ENCODE measurements at regions not wholly inside any gene's neighbourhood (a gene's known extent, or its start where the extent isn't known, plus 50 kb on each side); places are given as distances from the start of the nearest gene placed in this dataset.

DNA sequence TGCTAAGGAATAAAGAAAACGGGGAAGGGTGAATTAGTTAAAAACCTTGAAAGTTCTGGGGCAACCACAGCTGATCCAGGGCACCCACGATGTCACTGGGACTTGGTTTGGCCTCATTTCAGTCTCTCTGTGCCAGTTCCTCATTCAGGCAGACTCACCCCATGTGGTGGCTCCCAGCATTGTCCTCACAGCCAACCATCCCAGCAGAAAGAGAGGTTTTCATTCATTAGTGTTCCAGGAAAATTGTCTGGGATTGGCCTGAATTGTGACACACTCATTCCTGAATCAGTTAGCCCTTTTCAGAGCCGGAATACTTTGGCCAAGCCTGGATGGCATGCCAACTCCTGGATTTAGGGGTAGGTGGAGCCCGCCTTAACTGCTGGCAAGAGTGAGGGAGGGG is 367.7 kb downstream of the PRDM2 start:
- DNase-seq (ENCODE audit: low spot score in 2 of 2): no peak
- Mint-ChIP-seq H3K9me3 (no peaks in the 10 kb centered on the region), H3K4me3 (no peak overlapping the region), H3K36me3 (ENCODE audit: insufficient read depth) (no peaks in the 10 kb centered on the region), H3K4me1 (no peaks in the 10 kb centered on the region), H3K27ac (ENCODE audit: low read depth) (no peak overlapping the region), H3K27me3 (peaks cover 7% of the 10 kb centered on the region)
- ATAC-seq (replicated peaks; ENCODE audit: extremely low read depth, poor library complexity, severe bottlenecking): no peak

DNA sequence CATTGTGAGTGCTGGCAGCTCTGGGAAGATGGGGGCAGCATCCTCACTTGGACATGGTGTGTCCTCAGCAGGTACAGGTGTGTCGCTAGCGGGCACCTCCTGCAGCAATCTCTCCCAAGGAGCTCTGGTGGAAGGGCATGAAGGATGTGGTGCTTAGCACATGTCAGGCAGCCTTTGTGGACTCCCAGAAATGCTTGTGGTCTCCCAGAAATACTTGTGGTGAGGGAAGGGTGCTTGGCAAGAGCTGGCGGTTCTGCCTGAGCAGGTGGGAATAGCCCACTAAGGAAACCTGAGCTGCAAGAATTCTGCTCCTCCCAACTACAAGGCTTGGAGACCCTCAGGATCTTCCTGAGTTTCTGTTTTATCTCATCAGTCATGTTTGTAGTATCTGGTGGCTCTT is 371.6 kb downstream of the PRDM2 start:
- Mint-ChIP-seq H3K4me1 (no peaks in the 10 kb centered on the region), H3K36me3 (ENCODE audit: insufficient read depth) (no peaks in the 10 kb centered on the region), H3K4me3 (no peak overlapping the region), H3K9me3 (no peaks in the 10 kb centered on the region), H3K27ac (ENCODE audit: low read depth) (no peak overlapping the region), H3K27me3 (peaks cover 19% of the 10 kb centered on the region)
- ATAC-seq (replicated peaks; ENCODE audit: extremely low read depth, poor library complexity, severe bottlenecking) (no peak), DNase-seq (ENCODE audit: low spot score in 2 of 2) (no peak)

DNA sequence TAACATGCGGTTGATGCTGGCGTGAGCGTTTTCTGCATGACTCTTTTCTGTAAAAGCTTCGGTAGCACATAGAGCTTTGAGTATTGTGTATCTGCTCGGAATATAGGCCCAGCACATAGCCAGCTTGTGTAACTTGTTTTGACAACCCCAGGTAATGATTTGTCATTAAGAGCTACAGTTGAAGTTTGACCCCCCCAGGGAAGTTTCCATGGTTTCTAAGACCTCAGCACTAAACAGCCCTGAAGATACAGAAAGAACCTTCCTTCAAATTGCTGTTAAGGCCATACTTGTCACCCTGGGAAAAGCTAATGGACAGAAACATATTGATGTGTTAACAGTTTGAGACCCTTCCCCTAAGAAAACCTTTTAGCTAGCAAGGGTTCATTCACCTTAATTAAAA is 380.7 kb downstream of the PRDM2 start:
- Mint-ChIP-seq H3K27ac (ENCODE audit: low read depth) (no peak overlapping the region), H3K4me1 (no peaks in the 10 kb centered on the region), H3K36me3 (ENCODE audit: insufficient read depth) (no peaks in the 10 kb centered on the region), H3K4me3 (no peak overlapping the region), H3K9me3 (no peaks in the 10 kb centered on the region), H3K27me3 (peaks cover 28% of the 10 kb centered on the region)
- no peak for DNase-seq (ENCODE audit: low spot score in 2 of 2)
- no peak for ATAC-seq (replicated peaks; ENCODE audit: extremely low read depth, poor library complexity, severe bottlenecking)

DNA sequence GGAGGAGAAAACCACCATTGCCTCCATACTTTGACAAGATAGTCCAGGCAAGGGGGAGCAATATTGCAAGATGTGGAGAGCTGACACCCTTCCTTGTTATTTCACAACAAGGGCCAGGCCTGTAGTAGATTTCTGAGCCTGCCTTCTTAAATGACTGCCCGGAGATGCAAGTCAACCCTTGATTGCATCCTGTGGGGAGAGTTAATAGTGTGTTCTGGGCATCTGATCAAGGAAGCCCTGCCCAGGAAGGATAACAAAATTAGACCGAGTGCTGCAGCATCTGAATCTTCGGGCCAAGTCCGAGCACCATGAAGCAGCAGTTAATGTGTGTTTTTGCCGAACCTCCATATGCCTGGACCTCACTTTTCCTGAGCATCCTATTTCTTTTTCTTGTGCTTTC is 382.3 kb downstream of the PRDM2 start:
- Mint-ChIP-seq H3K36me3 (ENCODE audit: insufficient read depth) (no peaks in the 10 kb centered on the region), H3K27me3 (peaks cover 21% of the 10 kb centered on the region), H3K9me3 (no peaks in the 10 kb centered on the region), H3K27ac (ENCODE audit: low read depth) (no peak overlapping the region), H3K4me1 (no peaks in the 10 kb centered on the region), H3K4me3 (no peak overlapping the region)
- DNase-seq (ENCODE audit: low spot score in 2 of 2): no peak
- ATAC-seq (replicated peaks; ENCODE audit: extremely low read depth, poor library complexity, severe bottlenecking): no peak

DNA sequence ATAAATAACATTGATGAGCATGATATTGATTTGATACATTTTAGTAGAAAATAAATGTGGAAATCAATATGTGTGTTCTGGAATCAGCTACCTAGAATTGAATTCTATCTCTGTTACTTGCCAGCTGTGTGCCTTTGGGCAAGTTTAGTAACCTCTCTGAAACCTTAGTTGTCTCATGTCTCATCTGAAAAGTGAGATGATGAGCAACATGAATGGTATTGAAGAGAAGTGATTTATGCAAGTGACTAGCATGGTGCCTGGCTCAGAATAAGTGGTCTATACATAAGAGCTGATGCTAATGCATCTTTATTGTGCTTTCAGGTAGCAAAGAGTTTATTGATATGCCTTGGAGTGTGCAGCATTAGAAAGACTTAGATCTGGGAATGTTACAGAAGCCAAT is 383.3 kb downstream of the PRDM2 start:
- Mint-ChIP-seq H3K27me3 (peaks cover 13% of the 10 kb centered on the region), H3K9me3 (no peaks in the 10 kb centered on the region), H3K27ac (ENCODE audit: low read depth) (no peak overlapping the region), H3K4me1 (no peaks in the 10 kb centered on the region), H3K36me3 (ENCODE audit: insufficient read depth) (no peaks in the 10 kb centered on the region), H3K4me3 (no peak overlapping the region)
- no peak for ATAC-seq (replicated peaks; ENCODE audit: extremely low read depth, poor library complexity, severe bottlenecking)
- DNase-seq (ENCODE audit: low spot score in 2 of 2): no peak

DNA sequence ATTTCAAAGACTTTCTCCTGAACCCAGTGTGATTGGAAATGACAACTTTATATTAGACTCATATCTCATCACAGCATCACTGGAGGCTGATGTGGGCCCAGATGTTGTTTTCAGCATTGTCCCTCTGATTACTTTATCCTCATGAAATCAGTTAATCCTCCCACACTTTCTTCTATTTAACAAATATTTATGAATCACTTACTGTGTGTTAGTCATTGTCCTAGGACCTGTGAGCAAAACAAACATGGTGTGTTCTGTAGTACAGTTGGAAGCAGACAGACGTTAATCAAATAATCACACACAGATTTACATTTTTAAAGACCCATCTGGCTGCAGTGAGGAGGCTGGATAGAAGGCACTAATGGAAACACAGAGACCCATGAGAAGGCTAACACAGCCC is 383.7 kb downstream of the PRDM2 start:
- ATAC-seq (replicated peaks; ENCODE audit: extremely low read depth, poor library complexity, severe bottlenecking) (no peak), DNase-seq (ENCODE audit: low spot score in 2 of 2) (no peak)
- no peaks in the 10 kb centered on the region for H3K9me3 Mint-ChIP-seq
- H3K4me3 Mint-ChIP-seq: no peak overlapping the region
- H3K27me3 Mint-ChIP-seq: peaks cover 13% of the 10 kb centered on the region
- H3K4me1 Mint-ChIP-seq: no peaks in the 10 kb centered on the region
- no peak overlapping the region for H3K27ac Mint-ChIP-seq (ENCODE audit: low read depth)
- no peaks in the 10 kb centered on the region for H3K36me3 Mint-ChIP-seq (ENCODE audit: insufficient read depth)

DNA sequence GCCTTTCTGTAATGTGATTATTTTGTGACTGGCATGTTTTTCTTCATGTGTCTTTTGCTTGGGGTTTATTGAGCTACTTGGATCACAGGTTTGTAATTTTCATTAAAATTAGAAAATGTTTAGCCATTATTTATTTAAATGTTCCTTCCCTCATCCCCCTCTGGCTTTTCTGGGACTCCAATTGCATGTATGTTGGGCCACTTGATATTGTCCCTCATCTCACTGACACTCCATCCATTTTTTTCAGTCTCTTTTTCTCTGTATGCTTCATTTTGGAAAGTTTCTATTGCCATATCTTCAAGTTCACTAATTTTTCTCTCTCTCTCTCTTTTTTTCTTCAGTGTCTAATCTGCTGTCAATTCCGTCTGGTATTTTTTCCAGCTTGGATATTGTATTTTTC is 390.1 kb downstream of the PRDM2 start:
- peaks cover 6% of the 10 kb centered on the region for H3K9me3 Mint-ChIP-seq
- no peak overlapping the region for H3K4me3 Mint-ChIP-seq
- no peaks in the 10 kb centered on the region for H3K4me1 Mint-ChIP-seq
- H3K36me3 Mint-ChIP-seq (ENCODE audit: insufficient read depth): no peaks in the 10 kb centered on the region
- DNase-seq (ENCODE audit: low spot score in 2 of 2) (no peak), ATAC-seq (replicated peaks; ENCODE audit: extremely low read depth, poor library complexity, severe bottlenecking) (no peak)
- H3K27ac Mint-ChIP-seq (ENCODE audit: low read depth): no peak overlapping the region
- peaks cover 45% of the 10 kb centered on the region for H3K27me3 Mint-ChIP-seq

DNA sequence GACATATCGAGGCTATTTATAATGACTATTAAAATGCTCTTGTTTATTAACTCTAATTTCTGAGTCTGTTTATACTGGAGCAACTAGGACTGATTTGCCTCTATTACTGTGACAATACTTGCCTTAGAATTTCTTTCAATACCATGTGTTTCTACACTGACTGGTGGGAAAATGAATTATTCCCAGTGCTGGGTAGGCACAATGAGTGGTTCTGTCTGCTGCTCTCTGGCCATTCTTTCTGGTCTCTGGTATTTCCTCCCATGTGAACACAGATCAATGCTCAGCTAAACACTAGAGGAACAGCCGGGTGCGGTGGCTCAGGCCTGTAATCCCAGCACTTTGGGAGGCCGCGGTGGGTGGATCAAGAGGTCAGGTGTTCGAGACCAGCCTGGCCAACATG is 390.5 kb downstream of the PRDM2 start:
- Mint-ChIP-seq H3K27me3 (peaks cover 50% of the 10 kb centered on the region), H3K9me3 (peaks cover 6% of the 10 kb centered on the region), H3K27ac (ENCODE audit: low read depth) (no peak overlapping the region), H3K4me1 (no peaks in the 10 kb centered on the region), H3K4me3 (no peak overlapping the region), H3K36me3 (ENCODE audit: insufficient read depth) (no peaks in the 10 kb centered on the region)
- DNase-seq (ENCODE audit: low spot score in 2 of 2) (no peak), ATAC-seq (replicated peaks; ENCODE audit: extremely low read depth, poor library complexity, severe bottlenecking) (no peak)

DNA sequence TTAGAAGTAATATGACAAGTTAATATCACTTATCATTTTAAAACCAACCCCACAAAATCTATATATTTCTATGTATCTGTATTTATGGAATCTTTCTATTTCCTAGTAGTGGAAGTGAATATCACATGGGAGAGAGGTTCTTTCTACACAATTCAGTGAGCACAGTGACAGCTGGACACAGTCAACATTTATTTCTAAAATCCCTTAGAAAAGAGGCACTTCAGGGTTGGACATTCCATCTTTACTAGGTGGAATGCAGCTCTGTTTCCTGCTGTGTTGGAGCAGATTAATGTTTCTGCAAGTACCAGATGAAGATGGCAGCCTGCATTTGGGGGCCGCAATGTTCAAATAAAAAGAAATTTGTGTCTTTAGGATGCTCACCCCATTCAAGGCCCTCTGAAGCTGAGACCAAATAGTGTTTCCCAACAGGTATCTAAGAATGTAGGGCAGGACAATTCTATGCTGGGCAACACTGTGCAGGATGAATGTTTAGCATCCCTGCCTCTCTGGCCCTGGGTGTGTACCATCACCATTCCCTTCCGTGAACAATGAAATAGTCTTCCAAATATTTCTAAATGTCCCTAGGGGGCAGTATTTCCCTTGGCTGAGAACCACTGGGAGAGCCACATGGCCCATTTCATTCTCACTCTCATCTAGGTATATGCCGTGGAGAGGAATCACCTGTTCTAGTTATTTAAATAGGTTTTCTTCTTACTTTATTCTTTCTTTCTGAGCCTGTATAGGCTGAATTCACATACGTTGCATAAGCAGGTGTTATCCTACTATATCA is 394.8 kb downstream of the PRDM2 start:
- no peak overlapping the region for H3K27ac Mint-ChIP-seq (ENCODE audit: low read depth)
- peaks cover 70% of the 10 kb centered on the region for H3K27me3 Mint-ChIP-seq
- H3K36me3 Mint-ChIP-seq (ENCODE audit: insufficient read depth): no peaks in the 10 kb centered on the region
- H3K4me1 Mint-ChIP-seq: no peaks in the 10 kb centered on the region
- no peak for ATAC-seq (replicated peaks; ENCODE audit: extremely low read depth, poor library complexity, severe bottlenecking)
- DNase-seq (ENCODE audit: low spot score in 2 of 2): no peak
- H3K4me3 Mint-ChIP-seq: no peak overlapping the region
- peaks cover 6% of the 10 kb centered on the region for H3K9me3 Mint-ChIP-seq

DNA sequence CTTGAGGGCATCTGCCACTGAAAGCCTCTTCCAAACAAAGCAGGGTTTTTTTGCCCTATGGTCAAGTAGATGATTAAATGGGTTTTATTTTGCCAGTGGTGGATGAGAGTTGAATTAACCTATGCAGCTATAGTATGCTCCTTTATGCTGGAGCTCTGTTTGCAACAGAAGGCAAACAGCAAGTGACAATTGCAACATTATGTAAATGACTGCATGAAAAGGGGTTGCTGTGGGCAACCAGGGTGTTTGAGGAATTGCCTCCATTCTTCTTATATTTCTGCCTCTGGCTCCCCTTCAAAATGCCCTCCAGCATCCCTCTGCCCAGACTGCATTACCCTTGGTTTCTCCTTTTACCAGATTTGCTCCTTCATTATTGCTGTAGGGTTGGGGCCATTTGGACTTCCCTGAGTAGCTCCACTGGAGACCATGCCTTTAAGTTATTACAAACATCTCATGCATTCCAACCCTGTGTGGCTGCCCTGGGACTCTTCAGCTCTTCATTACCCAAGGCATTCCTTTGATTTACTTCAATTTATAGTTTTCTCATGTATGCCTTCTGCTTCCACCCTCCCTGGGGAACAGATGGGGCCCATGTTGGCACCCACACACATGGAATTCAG is 398.4 kb downstream of the PRDM2 start:
- DNase-seq (ENCODE audit: low spot score in 2 of 2) (no peak), ATAC-seq (replicated peaks; ENCODE audit: extremely low read depth, poor library complexity, severe bottlenecking) (no peak)
- Mint-ChIP-seq H3K36me3 (ENCODE audit: insufficient read depth) (no peaks in the 10 kb centered on the region), H3K4me1 (no peaks in the 10 kb centered on the region), H3K4me3 (no peak overlapping the region), H3K27me3 (peaks cover 52% of the 10 kb centered on the region), H3K27ac (ENCODE audit: low read depth) (no peak overlapping the region), H3K9me3 (no peaks in the 10 kb centered on the region)

DNA sequence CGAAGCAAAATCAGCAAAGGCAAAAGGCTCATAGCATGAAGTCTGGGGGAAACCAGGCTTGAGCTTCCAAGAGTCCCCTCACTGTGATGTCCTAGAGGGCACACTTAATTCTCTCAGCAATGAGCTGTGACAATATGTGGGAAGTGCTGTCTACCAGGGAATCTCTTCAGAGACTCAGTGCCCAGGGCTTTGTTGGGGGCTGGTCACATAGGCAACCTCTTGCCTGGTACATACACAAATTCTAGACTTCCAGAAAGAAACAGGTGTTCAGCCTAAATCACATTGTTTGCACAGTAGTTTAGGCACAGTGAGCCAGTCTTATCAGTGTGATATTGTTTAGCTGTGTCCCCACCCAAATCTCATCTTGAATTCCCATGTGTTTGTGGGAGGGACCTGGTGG is 400.5 kb downstream of the PRDM2 start:
- H3K4me3 Mint-ChIP-seq: no peak overlapping the region
- no peaks in the 10 kb centered on the region for H3K4me1 Mint-ChIP-seq
- no peak for ATAC-seq (replicated peaks; ENCODE audit: extremely low read depth, poor library complexity, severe bottlenecking)
- H3K27ac Mint-ChIP-seq (ENCODE audit: low read depth): no peak overlapping the region
- H3K27me3 Mint-ChIP-seq: peaks cover 48% of the 10 kb centered on the region
- H3K9me3 Mint-ChIP-seq: no peaks in the 10 kb centered on the region
- DNase-seq (ENCODE audit: low spot score in 2 of 2): no peak
- no peaks in the 10 kb centered on the region for H3K36me3 Mint-ChIP-seq (ENCODE audit: insufficient read depth)

DNA sequence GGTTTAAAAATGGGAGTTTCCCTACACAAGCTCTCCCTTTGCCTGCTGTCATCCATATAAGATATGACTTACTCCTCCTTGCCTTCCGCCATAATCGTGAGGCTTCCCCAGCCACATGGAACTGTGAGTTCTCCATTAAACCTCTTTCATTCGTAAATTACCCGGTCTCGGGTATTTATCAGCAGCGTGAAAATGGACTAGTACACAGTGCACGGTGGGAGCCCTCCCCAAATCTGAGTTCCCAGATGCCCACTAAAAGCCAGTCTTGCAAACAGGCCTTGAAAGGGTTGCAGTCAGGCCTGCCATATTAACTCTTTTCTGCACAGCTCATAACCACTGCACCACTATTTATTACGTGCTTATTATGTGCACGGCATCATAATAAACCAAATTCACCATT is 400.9 kb downstream of the PRDM2 start:
- Mint-ChIP-seq H3K4me1 (no peaks in the 10 kb centered on the region), H3K36me3 (ENCODE audit: insufficient read depth) (no peaks in the 10 kb centered on the region), H3K9me3 (no peaks in the 10 kb centered on the region), H3K27ac (ENCODE audit: low read depth) (no peak overlapping the region), H3K4me3 (no peak overlapping the region), H3K27me3 (peaks cover 46% of the 10 kb centered on the region)
- no peak for ATAC-seq (replicated peaks; ENCODE audit: extremely low read depth, poor library complexity, severe bottlenecking)
- DNase-seq (ENCODE audit: low spot score in 2 of 2): no peak

DNA sequence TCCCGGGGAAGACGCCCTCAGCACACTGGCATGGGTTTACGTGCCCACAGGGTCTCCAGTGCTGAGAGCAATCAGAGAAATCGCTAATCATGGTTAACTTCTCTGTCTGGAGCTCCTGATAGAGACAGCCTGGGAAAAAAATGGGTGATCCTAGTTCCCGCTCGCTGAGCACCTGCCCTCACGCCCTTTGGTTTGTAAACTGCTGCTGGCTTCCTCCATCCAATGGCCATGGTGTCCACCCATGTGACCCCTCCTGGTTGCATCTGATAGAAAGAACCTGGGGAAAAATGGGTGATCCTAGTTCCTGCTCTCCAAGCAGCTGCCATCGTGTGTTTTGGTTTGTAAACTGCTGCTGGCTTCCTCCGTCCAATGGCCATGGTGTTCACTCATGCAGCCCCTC is 402.2 kb downstream of the PRDM2 start:
- Mint-ChIP-seq H3K36me3 (ENCODE audit: insufficient read depth) (no peaks in the 10 kb centered on the region), H3K27me3 (peaks cover 47% of the 10 kb centered on the region), H3K4me3 (no peak overlapping the region), H3K9me3 (no peaks in the 10 kb centered on the region), H3K4me1 (no peaks in the 10 kb centered on the region), H3K27ac (ENCODE audit: low read depth) (no peak overlapping the region)
- DNase-seq (ENCODE audit: low spot score in 2 of 2) (no peak), ATAC-seq (replicated peaks; ENCODE audit: extremely low read depth, poor library complexity, severe bottlenecking) (no peak)

Data from central memory CD8-positive, alpha-beta T cell (primary cell).